OCI-LY7 (cell line): ENCODE measurements at regions not wholly inside any gene's neighbourhood (a gene's known extent, or its start where the extent isn't known, plus 50 kb on each side); places are given as distances from the start of the nearest gene placed in this dataset.
"Not testable (repeated sequence)": the region's sequence is repeated elsewhere in the genome, so short reads cannot be mapped to it uniquely, and the experiment has no call there.

Source experiments
- EZH2phosphoT487 ChIP-seq: fragments of 200-600 bp; sonication (generic); IDR thresholded peaks from 2 replicates; pipeline ENCODE4 v1.6.1; 2018; ENCODE audit warnings: low read depth, borderline replicate concordance, mild to moderate bottlenecking, mixed run types, antibody characterized with exemption, low read length, moderate library complexity, mixed read lengths
- TF ChIP-seq, protein P1 (sequence below): fragments of 200-600 bp; sonication (generic); conservative IDR thresholded peaks from 2 replicates; pipeline ENCODE4 v1.5.1; 2014; ENCODE audit warnings: mild to moderate bottlenecking, antibody characterized with exemption, low read length, moderate library complexity, mixed read lengths

DNA sequence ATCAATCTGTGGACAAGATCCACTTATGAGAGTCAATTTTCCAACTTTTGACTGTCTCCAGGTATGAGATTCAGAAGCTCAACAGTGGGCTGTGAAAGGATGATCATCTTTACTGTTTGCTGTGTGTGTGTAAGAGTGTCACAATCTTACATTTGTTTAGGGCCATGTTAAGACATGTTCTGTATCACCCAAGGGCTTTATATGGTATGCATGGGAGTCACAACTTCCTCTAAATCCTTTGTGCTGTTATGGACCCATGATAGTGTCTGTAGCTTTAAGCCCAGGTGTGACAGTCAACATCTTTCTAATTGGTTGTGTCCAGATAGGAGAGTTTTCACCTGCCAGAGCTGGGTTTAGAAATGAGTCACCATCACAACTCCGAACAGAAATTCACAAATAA lies 70.2 kb downstream of the ZNF726 start:
- TF ChIP-seq, protein P1, sequence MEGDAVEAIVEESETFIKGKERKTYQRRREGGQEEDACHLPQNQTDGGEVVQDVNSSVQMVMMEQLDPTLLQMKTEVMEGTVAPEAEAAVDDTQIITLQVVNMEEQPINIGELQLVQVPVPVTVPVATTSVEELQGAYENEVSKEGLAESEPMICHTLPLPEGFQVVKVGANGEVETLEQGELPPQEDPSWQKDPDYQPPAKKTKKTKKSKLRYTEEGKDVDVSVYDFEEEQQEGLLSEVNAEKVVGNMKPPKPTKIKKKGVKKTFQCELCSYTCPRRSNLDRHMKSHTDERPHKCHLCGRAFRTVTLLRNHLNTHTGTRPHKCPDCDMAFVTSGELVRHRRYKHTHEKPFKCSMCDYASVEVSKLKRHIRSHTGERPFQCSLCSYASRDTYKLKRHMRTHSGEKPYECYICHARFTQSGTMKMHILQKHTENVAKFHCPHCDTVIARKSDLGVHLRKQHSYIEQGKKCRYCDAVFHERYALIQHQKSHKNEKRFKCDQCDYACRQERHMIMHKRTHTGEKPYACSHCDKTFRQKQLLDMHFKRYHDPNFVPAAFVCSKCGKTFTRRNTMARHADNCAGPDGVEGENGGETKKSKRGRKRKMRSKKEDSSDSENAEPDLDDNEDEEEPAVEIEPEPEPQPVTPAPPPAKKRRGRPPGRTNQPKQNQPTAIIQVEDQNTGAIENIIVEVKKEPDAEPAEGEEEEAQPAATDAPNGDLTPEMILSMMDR = not testable (repeated sequence)
- not testable (repeated sequence) for TF ChIP-seq EZH2phosphoT487
